ENCODE measurements at regions not wholly inside any gene's neighbourhood (a gene's known extent, or its start where the extent isn't known, plus 50 kb on each side); places are given as distances from the start of the nearest gene placed in this dataset.

DNA sequence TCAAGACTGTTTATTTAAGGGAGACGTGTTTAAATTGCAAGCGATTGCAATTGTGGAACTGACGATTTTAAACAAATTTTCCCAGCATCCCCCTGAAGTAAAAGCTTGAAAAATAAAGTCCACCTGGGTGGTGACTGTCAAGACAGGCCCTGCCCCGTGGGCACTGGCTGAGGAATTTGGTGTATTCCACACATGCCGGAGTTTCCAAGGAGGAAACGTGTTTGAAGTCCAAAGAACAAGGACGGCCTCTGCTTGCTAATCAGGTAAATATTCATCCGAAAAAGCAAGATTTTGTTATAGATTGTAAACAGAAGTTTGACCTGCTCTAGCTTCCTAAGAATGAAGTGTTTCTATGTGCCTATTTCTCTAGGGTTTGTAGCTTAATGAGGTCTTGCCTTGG lies 505.1 kb downstream of the QKI start:
- Histone ChIP-seq H3K27me3 (ENCODE audit: control insufficient read depth, insufficient read depth, low read length, poor library complexity, severe bottlenecking) (no peaks in the 10 kb centered on the region), H3K9me3 (ENCODE audit: control insufficient read depth, low read length) (no peaks in the 10 kb centered on the region), H3K4me3 (ENCODE audit: insufficient read depth, low read depth, low read length) (no peak overlapping the region), H3K4me1 (ENCODE audit: control insufficient read depth, insufficient read depth, low read length) (no peaks in the 10 kb centered on the region), H3K27ac (ENCODE audit: insufficient read depth, low read depth, low read length, poor library complexity, severe bottlenecking) (no peak overlapping the region), H3K36me3 (ENCODE audit: control insufficient read depth, insufficient read depth, low read length) (no peaks in the 10 kb centered on the region)
- 93 to 95% methylated on average over 8 of the region's 8 CpGs for WGBS, 2 experiments

DNA sequence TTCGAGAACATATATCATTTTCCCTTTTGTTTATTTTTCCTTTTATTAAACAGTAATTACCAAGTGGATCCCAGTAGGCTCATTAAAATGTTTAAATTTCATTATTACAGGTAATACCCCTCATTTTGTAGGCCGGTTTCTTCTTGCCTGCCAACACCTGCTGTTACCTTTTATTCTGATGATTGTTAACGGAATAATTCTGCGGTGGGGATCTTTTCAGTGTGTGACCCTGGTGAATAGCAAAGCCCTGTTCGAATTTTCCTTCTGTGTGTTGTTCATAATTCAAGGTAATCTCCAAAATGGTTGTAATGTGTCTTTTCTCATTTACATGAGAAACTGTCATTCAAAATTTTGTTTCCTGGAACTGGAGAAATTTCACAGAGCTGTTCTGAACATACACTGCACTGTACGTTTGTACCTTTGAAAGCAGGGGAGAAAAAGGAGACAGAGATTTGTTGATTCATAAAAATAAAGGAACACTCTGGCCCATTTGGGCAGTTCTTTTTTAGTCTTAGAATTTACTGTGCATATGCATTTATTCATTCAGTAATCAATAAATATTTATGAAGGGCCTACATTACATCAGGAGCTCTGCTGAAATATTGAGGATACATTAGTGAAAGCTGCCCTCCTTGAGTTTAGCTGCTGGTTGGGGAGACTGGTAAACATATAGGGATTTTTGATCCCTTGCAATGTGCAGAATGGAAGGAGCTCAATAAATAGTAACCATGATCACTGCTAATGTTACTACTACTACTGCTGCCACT lies 502.0 kb downstream of the QKI start:
- Histone ChIP-seq H3K27ac (ENCODE audit: insufficient read depth, low read depth, low read length, poor library complexity, severe bottlenecking) (no peak overlapping the region), H3K27me3 (ENCODE audit: control insufficient read depth, insufficient read depth, low read length, poor library complexity, severe bottlenecking) (no peaks in the 10 kb centered on the region), H3K4me3 (ENCODE audit: insufficient read depth, low read depth, low read length) (no peak overlapping the region), H3K4me1 (ENCODE audit: control insufficient read depth, insufficient read depth, low read length) (no peaks in the 10 kb centered on the region), H3K9me3 (ENCODE audit: control insufficient read depth, low read length) (no peaks in the 10 kb centered on the region), H3K36me3 (ENCODE audit: control insufficient read depth, insufficient read depth, low read length) (no peaks in the 10 kb centered on the region)
- 90 to 98% methylated on average over 5 of the region's 6 CpGs for WGBS, 2 experiments

GRCh38 chr6:163915131-163915530 lies 500.6 kb downstream of the QKI start:
- Histone ChIP-seq H3K9me3 (ENCODE audit: control insufficient read depth, low read length) (no peaks in the 10 kb centered on the region), H3K27me3 (ENCODE audit: control insufficient read depth, insufficient read depth, low read length, poor library complexity, severe bottlenecking) (no peaks in the 10 kb centered on the region), H3K4me1 (ENCODE audit: control insufficient read depth, insufficient read depth, low read length) (no peaks in the 10 kb centered on the region), H3K4me3 (ENCODE audit: insufficient read depth, low read depth, low read length) (no peak overlapping the region), H3K27ac (ENCODE audit: insufficient read depth, low read depth, low read length, poor library complexity, severe bottlenecking) (no peak overlapping the region), H3K36me3 (ENCODE audit: control insufficient read depth, insufficient read depth, low read length) (no peaks in the 10 kb centered on the region)
- 91% methylated on average over 8 of the region's 8 CpGs for WGBS, 2 experiments

GRCh38 chr6:163913045-163913444 lies 498.5 kb downstream of the QKI start:
- H3K36me3 ChIP-seq (ENCODE audit: control insufficient read depth, insufficient read depth, low read length), result no peaks in the 10 kb centered on the region
- no peak overlapping the region for H3K27ac ChIP-seq (ENCODE audit: insufficient read depth, low read depth, low read length, poor library complexity, severe bottlenecking)
- H3K4me3 ChIP-seq (ENCODE audit: insufficient read depth, low read depth, low read length), result no peak overlapping the region
- WGBS, 2 experiments, result 94 to 97% methylated on average over 9 of the region's 9 CpGs
- H3K9me3 ChIP-seq (ENCODE audit: control insufficient read depth, low read length), result no peaks in the 10 kb centered on the region
- H3K4me1 ChIP-seq (ENCODE audit: control insufficient read depth, insufficient read depth, low read length), result no peaks in the 10 kb centered on the region
- H3K27me3 ChIP-seq (ENCODE audit: control insufficient read depth, insufficient read depth, low read length, poor library complexity, severe bottlenecking), result no peaks in the 10 kb centered on the region

DNA sequence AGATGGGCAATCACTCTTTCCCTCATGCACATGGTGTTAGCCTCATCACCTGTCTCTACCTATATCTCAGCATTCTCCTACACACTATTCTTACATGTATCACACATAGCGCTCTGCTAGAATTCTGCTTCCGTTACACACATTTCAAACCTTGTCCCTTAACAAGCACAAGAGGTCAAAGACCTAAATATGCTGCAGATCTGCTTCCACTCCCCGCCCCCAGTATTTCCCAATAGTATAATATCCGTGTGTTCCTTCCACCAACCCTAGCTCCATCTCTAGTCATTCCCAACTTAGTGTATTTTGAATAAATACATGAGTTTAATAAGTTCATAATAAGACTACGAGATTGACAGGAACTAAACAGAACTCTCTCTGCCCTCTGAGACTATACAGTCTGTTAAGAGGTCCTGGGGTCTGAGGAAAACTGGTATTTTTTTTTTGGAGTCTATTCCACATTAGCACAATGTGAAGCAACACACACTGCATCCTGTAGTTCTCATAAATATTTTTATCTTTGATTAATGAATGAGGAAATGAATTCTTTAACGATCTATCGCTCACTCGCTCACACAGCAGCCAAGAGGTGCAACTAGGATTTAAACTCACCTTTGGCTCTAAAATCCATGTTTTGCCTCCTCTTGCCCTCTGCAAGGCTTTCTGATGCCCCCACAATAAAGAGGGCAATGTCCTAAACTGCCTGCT lies 491.6 kb downstream of the QKI start:
- H3K4me3 ChIP-seq (ENCODE audit: insufficient read depth, low read depth, low read length), result no peak overlapping the region
- 95 to 96% methylated on average over 6 to 8 of the region's 8 CpGs for WGBS, 2 experiments
- no peaks in the 10 kb centered on the region for H3K27me3 ChIP-seq (ENCODE audit: control insufficient read depth, insufficient read depth, low read length, poor library complexity, severe bottlenecking)
- no peak overlapping the region for H3K27ac ChIP-seq (ENCODE audit: insufficient read depth, low read depth, low read length, poor library complexity, severe bottlenecking)
- H3K4me1 ChIP-seq (ENCODE audit: control insufficient read depth, insufficient read depth, low read length), result no peaks in the 10 kb centered on the region
- no peaks in the 10 kb centered on the region for H3K36me3 ChIP-seq (ENCODE audit: control insufficient read depth, insufficient read depth, low read length)
- H3K9me3 ChIP-seq (ENCODE audit: control insufficient read depth, low read length), result no peaks in the 10 kb centered on the region

DNA sequence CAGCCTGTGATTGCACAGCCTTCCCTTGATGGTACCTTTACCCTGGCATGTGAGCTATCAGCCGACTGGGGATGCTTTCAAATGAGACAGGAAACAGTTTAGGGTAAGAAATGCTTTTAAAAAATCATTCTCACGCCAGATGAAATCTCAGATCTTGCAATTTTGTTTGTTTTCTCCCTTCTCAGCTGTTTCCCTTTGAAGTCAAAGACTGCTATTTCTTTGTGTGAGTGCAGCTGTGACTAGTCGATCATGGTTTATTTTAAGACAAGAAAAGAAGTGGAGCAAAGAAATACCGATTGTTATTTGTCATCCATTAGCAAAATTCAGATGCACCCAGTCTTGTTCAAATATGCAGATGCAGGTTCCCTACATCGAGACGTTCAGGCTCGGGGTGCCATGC lies 489.7 kb downstream of the QKI start:
- Histone ChIP-seq H3K4me1 (ENCODE audit: control insufficient read depth, insufficient read depth, low read length) (peaks cover 8% of the 10 kb centered on the region), H3K4me3 (ENCODE audit: insufficient read depth, low read depth, low read length) (no peak overlapping the region), H3K27ac (ENCODE audit: insufficient read depth, low read depth, low read length, poor library complexity, severe bottlenecking) (no peak overlapping the region), H3K36me3 (ENCODE audit: control insufficient read depth, insufficient read depth, low read length) (no peaks in the 10 kb centered on the region), H3K9me3 (ENCODE audit: control insufficient read depth, low read length) (no peaks in the 10 kb centered on the region), H3K27me3 (ENCODE audit: control insufficient read depth, insufficient read depth, low read length, poor library complexity, severe bottlenecking) (no peaks in the 10 kb centered on the region)
- WGBS, 2 experiments, result 87 to 89% methylated on average over 7 of the region's 7 CpGs

- H3K9me3 ChIP-seq (ENCODE audit: control insufficient read depth, low read length), result no peaks in the 10 kb centered on the region
- 93 to 94% methylated on average over 8 of the region's 8 CpGs for WGBS, 2 experiments
- H3K36me3 ChIP-seq (ENCODE audit: control insufficient read depth, insufficient read depth, low read length), result no peaks in the 10 kb centered on the region
- H3K4me1 ChIP-seq (ENCODE audit: control insufficient read depth, insufficient read depth, low read length), result peaks cover 8% of the 10 kb centered on the region
- H3K4me3 ChIP-seq (ENCODE audit: insufficient read depth, low read depth, low read length), result no peak overlapping the region
- no peak overlapping the region for H3K27ac ChIP-seq (ENCODE audit: insufficient read depth, low read depth, low read length, poor library complexity, severe bottlenecking)
- no peaks in the 10 kb centered on the region for H3K27me3 ChIP-seq (ENCODE audit: control insufficient read depth, insufficient read depth, low read length, poor library complexity, severe bottlenecking)
These were observed 489.0 kb downstream of the QKI start for GRCh38 chr6:163903541-163903940.

GRCh38 chr6:163902993-163903392 lies 488.5 kb downstream of the QKI start:
- H3K36me3 ChIP-seq (ENCODE audit: control insufficient read depth, insufficient read depth, low read length), result no peaks in the 10 kb centered on the region
- peaks cover 8% of the 10 kb centered on the region for H3K4me1 ChIP-seq (ENCODE audit: control insufficient read depth, insufficient read depth, low read length)
- no peak overlapping the region for H3K4me3 ChIP-seq (ENCODE audit: insufficient read depth, low read depth, low read length)
- no peaks in the 10 kb centered on the region for H3K27me3 ChIP-seq (ENCODE audit: control insufficient read depth, insufficient read depth, low read length, poor library complexity, severe bottlenecking)
- no peak overlapping the region for H3K27ac ChIP-seq (ENCODE audit: insufficient read depth, low read depth, low read length, poor library complexity, severe bottlenecking)
- 96 to 97% methylated on average over 8 of the region's 8 CpGs for WGBS, 2 experiments
- no peaks in the 10 kb centered on the region for H3K9me3 ChIP-seq (ENCODE audit: control insufficient read depth, low read length)

- Histone ChIP-seq H3K4me1 (ENCODE audit: control insufficient read depth, insufficient read depth, low read length) (peaks cover 8% of the 10 kb centered on the region), H3K36me3 (ENCODE audit: control insufficient read depth, insufficient read depth, low read length) (no peaks in the 10 kb centered on the region), H3K27ac (ENCODE audit: insufficient read depth, low read depth, low read length, poor library complexity, severe bottlenecking) (no peak overlapping the region), H3K4me3 (ENCODE audit: insufficient read depth, low read depth, low read length) (no peak overlapping the region), H3K27me3 (ENCODE audit: control insufficient read depth, insufficient read depth, low read length, poor library complexity, severe bottlenecking) (no peaks in the 10 kb centered on the region), H3K9me3 (ENCODE audit: control insufficient read depth, low read length) (no peaks in the 10 kb centered on the region)
- 92 to 96% methylated on average over 5 of the region's 5 CpGs for WGBS, 2 experiments
These were observed 487.2 kb downstream of the QKI start for GRCh38 chr6:163901681-163902080.

GRCh38 chr6:163900570-163900969 lies 486.1 kb downstream of the QKI start:
- 79 to 80% methylated on average over 4 of the region's 4 CpGs for WGBS, 2 experiments

More at GRCh38 chr6:163900570-163900969, 486.1 kb downstream of the QKI start:
- no peaks in the 10 kb centered on the region for H3K27me3 ChIP-seq (ENCODE audit: control insufficient read depth, insufficient read depth, low read length, poor library complexity, severe bottlenecking)
- no peak overlapping the region for H3K4me3 ChIP-seq (ENCODE audit: insufficient read depth, low read depth, low read length)
- H3K27ac ChIP-seq (ENCODE audit: insufficient read depth, low read depth, low read length, poor library complexity, severe bottlenecking), result peak overlapping the region; percentile 36
- no peaks in the 10 kb centered on the region for H3K36me3 ChIP-seq (ENCODE audit: control insufficient read depth, insufficient read depth, low read length)
- peaks cover 8% of the 10 kb centered on the region for H3K4me1 ChIP-seq (ENCODE audit: control insufficient read depth, insufficient read depth, low read length)
- H3K9me3 ChIP-seq (ENCODE audit: control insufficient read depth, low read length), result no peaks in the 10 kb centered on the region
